HepG2 (cell line): ENCODE measurements at regions not wholly inside any gene's neighbourhood (a gene's known extent, or its start where the extent isn't known, plus 50 kb on each side); places are given as distances from the start of the nearest gene placed in this dataset.

ENCODE experiments used
- ATAC-seq: fragments of 200-7000 bp; cut with Tn5 transposase; 3 replicates; pipeline ENCODE4 v1.9.1; 2020; ENCODE audit warnings: mild to moderate bottlenecking, moderate library complexity
- BruUV-seq: library from RNA; stranded (reverse); fragments of 400-500 nt; replicated peaks from 2 replicates; lab custom pipeline; 2021; lab: Mats Ljungman, UMichigan
- CTCF ChIA-PET: fragments of 300-600 bp; formaldehyde crosslinking; extraction: SDS; loops from one replicate; lab custom pipeline; 2021; ENCODE audit warnings: low total read pairs, inconsistent platforms, low intra/inter-chr PET ratio; lab: Yijun Ruan, JAX
- POLR2A ChIA-PET: fragments of 350-600 bp; sonication (Branson Sonifier 250); formaldehyde crosslinking; loops from one replicate; lab custom pipeline; 2020; ENCODE audit warnings: antibody characterized with exemption, inconsistent platforms; lab: Yijun Ruan, JAX
- DNase-seq: peaks from one replicate; pipeline ENCODE4 v3.0.0-alpha.2; 2015; ENCODE audit warnings: low spot score
- FAIRE-seq: peaks from 3 replicates; lab custom pipeline; 2011; peaks lifted over from hg19 to GRCh38; lab: Jason Lieb, UNC
- H2AFZ ChIP-seq: one replicate; pipeline ENCODE4 v1.6.1; 2011; ENCODE audit warnings: low read length, inconsistent platforms
- H3K27ac ChIP-seq: fragments of 300-600 bp; 3 replicates; pipeline ENCODE4 v1.8.0; 2011; ENCODE audit warnings: mixed run types, mild to moderate bottlenecking, mixed read lengths, low read length, inconsistent platforms; ENCODE audit not compliant: insufficient read depth; ENCODE audit errors: extremely low read length
- H3K27me3 ChIP-seq, 2 experiments: fragments of 200-600 bp in 1 of 2; 2 replicates in 1 of 2; 3 replicates in 1 of 2; pipeline versions ENCODE4 v1.6.0 to v1.8.0; 2011; ENCODE audit warnings: low read length in 2 of 2, mild to moderate bottlenecking in 2 of 2, moderate library complexity in 2 of 2, inconsistent platforms in 1 of 2; ENCODE audit not compliant: insufficient read depth in 2 of 2, control insufficient read depth in 1 of 2
- H3K36me3 ChIP-seq, 2 experiments: fragments of 200-600 bp in 1 of 2; replicated peaks in 1 of 2; 2 replicates in 1 of 2; 3 replicates in 1 of 2; pipeline versions ENCODE4 v1.5.1 to v1.8.0; 2011; ENCODE audit warnings: low read length in 2 of 2, inconsistent platforms in 1 of 2; ENCODE audit not compliant: insufficient read depth in 2 of 2, control insufficient read depth in 1 of 2
- H3K4me1 ChIP-seq: 2 replicates; pipeline ENCODE4 v1.5.1; 2012; ENCODE audit warnings: low read length, inconsistent platforms; ENCODE audit not compliant: insufficient read depth
- H3K4me2 ChIP-seq: 2 replicates; pipeline ENCODE4 v1.6.0; 2011; ENCODE audit warnings: low read depth, low read length, inconsistent platforms
- H3K4me3 ChIP-seq, 3 experiments: fragments of 200-600 bp in 1 of 3; sonication (generic), shearing (Covaris generic) in 1 of 3; replicated peaks in 1 of 3; 2 replicates each; pipeline ENCODE4 v1.5.1; 2011 to 2016; ENCODE audit warnings: low read length in 3 of 3, inconsistent platforms in 2 of 3, low read depth in 2 of 3, mild to moderate bottlenecking in 2 of 3, control low read depth in 1 of 3, mixed read lengths in 1 of 3; ENCODE audit not compliant: insufficient read depth in 1 of 3
- H3K79me2 ChIP-seq: one replicate; pipeline ENCODE4 v1.6.1; 2011; ENCODE audit warnings: low read length, inconsistent platforms; ENCODE audit not compliant: insufficient read depth
- H3K9ac ChIP-seq: 2 replicates; pipeline ENCODE4 v1.6.0; 2011; ENCODE audit warnings: mild to moderate bottlenecking, low read depth, low read length, inconsistent platforms; ENCODE audit not compliant: insufficient read depth
- H3K9me3 ChIP-seq: 2 replicates; pipeline ENCODE4 v1.5.1; 2012; ENCODE audit warnings: mild to moderate bottlenecking, low read length
- H4K20me1 ChIP-seq: 2 replicates; pipeline ENCODE4 v1.6.0; 2011; ENCODE audit warnings: inconsistent platforms, mild to moderate bottlenecking, low read length, moderate library complexity; ENCODE audit not compliant: insufficient read depth
- ETV5 ChIP-seq: IDR thresholded peaks from 2 replicates; pipeline ENCODE4 v1.6.1; 2018; ENCODE audit warnings: missing biosample characterization, missing genetic modification reagents, inconsistent platforms, borderline replicate concordance
- ZNF138 ChIP-seq: sonication (generic); formaldehyde crosslinking; IDR thresholded peaks from 2 replicates; pipeline ENCODE4 v1.5.0; 2020; ENCODE audit warnings: mild to moderate bottlenecking, low read depth, missing genetic modification reagents
- ZNF331 ChIP-seq: sonication (generic); formaldehyde crosslinking; IDR thresholded peaks from 2 replicates; pipeline ENCODE4 v1.4.0; 2020; ENCODE audit warnings: missing genetic modification reagents
- ZNF407 ChIP-seq: sonication (generic); formaldehyde crosslinking; IDR thresholded peaks from one replicate; pipeline ENCODE4 v1.5.1; 2020; ENCODE audit warnings: mild to moderate bottlenecking, missing genetic modification reagents; ENCODE audit errors: not compliant biosample characterization
- WGBS: methylation state at CpG from one replicate; pipeline ENCODE4 v1.1.6; 2017; ENCODE audit warnings: low lambda C conversion rate; 5-methylcytosine and 5-hydroxymethylcytosine counted together
- in situ Hi-C: cut with HindIII; loops from 2 replicates; pipeline ENCODE4 v1.10.0; 2017; ENCODE audit warnings: low pct_unique_long_range_greater_than_20kb; ENCODE audit not compliant: extremely low pct_ligation_motif_present
- intact Hi-C: fragments of 100-400 bp; cut with micrococcal nuclease; formaldehyde crosslinking; loops from one replicate; pipeline ENCODE4 v1.10.0; 2022; ENCODE audit not compliant: unreplicated experiment

GRCh38 chr7:51732951-51733350 is 416.3 kb upstream of the COBL start (continued):
- no peak for TF ChIP-seq ZNF407 (CRISPR knock-in tag)
- TF ChIP-seq ZNF138: no peak

GRCh38 chr7:51732116-51732515 is 415.5 kb upstream of the COBL start:
- intact Hi-C loops: no loop called here
- FAIRE-seq: no peak
- H3K27ac ChIP-seq: no peak overlapping the region
- TF ChIP-seq ETV5 (CRISPR knock-in tag): no peak
- TF ChIP-seq ZNF331: no peak
- CTCF ChIA-PET: no interaction called here
- BruUV-seq: no TSS peak
- no peak overlapping the region for H2AFZ ChIP-seq
- no peaks in the 10 kb centered on the region for H3K4me1 ChIP-seq
- under 1% methylated on average over 4 of the region's 5 CpGs for WGBS
- H3K4me2 ChIP-seq: no peak overlapping the region
- ATAC-seq: no peak
- in situ Hi-C loops: no loop called here
- no peaks in the 10 kb centered on the region for H4K20me1 ChIP-seq
- no peaks in the 10 kb centered on the region for H3K36me3 ChIP-seq
- no peak overlapping the region for H3K9ac ChIP-seq
- peaks cover 7% of the 10 kb centered on the region; the same call in 1 of the 2 replicates for H3K9me3 ChIP-seq
- POLR2A ChIA-PET: no interaction called here
- no peaks in the 10 kb centered on the region for H3K27me3 ChIP-seq
- no peak overlapping the region for H3K4me3 ChIP-seq
- no peak for DNase-seq
- no peaks in the 10 kb centered on the region for H3K79me2 ChIP-seq
